NCI-H146 treated with DMSO at 0.1 percent for 48 hours (cell line): ENCODE measurements at regions not wholly inside any gene's neighbourhood (a gene's known extent, or its start where the extent isn't known, plus 50 kb on each side); places are given as distances from the start of the nearest gene placed in this dataset.
A peak's percentile ranks its signal among the peaks of the same experiment; 100 is the strongest.

Source experiments
- DNase-seq: peaks from one replicate; lab custom pipeline; 2025; ENCODE audit not compliant: unreplicated experiment; lab: John Stamatoyannopoulos, UW

DNA sequence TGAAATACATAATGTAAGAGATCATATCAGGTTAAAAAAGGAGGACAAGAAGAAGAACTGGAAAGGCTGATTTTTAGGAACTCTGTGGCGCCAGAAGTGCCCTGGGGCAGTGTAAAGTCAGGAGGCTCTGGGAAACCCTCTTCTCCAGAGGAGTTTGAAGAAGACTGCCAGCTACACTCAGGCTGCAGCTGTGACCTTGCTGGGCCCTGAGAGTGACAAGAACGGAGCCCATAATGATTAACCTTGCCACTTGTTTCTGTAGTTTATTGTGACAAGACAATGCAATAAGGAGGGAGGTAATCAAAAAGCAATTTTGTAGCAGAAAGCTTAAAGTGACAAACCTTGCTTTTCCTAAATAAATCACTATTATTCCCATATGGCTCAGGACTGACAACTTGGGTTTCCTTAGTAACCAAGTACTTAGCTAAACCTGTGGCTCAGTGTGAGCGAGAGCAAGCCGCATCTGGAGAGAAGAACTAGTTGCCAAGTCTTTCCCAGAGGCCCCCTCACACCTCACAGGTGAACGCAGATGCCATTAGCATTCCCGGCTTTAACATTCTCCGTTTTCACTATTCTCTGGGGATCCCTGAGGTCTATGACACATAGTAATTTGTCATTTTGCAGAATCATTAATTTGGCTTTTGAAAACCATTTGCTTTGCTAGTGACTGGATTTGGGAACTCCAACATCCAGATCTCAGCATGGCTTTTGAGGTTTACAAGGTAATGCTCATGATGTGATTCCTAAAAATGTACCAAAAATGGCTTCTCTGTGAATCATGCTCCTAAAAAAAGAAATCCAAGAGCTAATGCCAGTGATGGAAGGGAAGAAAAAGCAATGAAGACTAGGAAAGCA is 115.9 kb downstream of the OMA1 start:
- DNase-seq: no peak

DNA sequence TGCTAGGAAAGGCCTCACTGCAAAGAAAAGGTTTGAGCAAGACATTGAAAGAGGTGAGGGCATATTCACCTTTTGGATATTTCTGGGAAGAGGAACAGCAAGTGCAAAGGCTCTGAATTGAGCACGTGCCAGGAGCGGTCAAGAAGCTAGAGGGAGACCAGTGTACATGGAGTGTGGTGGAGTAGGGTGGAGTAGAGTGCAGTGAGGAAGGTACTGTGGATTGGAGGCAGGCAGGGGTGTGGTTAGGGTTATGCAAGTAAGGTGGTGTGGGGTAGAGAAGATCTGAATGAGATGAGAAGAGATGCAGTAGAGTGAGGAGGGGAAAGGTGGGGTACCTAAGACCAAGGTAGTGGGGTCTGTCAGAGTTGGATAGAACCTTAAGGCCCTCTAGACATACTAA is 119.6 kb downstream of the OMA1 start:
- DNase-seq: no peak

DNA sequence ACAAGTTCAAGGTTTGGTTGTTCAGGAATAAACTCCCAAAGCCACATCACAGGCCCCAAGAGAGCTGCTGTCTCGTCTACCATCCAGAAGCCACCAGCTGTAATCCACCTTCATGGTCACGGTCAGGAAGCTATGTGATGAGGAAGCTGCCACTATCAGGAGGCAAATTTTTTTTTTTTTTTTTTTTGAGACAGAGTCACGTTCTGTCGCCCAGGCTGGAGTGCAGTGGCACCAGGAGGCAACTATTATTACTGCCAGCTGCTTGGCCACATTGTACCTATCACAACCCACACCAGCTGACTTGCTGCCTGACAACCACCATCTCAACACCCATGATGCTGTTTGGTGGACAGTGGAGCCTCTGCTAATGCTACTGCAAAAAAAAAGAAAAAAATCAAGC is 124.1 kb downstream of the OMA1 start:
- DNase-seq: no peak

DNA sequence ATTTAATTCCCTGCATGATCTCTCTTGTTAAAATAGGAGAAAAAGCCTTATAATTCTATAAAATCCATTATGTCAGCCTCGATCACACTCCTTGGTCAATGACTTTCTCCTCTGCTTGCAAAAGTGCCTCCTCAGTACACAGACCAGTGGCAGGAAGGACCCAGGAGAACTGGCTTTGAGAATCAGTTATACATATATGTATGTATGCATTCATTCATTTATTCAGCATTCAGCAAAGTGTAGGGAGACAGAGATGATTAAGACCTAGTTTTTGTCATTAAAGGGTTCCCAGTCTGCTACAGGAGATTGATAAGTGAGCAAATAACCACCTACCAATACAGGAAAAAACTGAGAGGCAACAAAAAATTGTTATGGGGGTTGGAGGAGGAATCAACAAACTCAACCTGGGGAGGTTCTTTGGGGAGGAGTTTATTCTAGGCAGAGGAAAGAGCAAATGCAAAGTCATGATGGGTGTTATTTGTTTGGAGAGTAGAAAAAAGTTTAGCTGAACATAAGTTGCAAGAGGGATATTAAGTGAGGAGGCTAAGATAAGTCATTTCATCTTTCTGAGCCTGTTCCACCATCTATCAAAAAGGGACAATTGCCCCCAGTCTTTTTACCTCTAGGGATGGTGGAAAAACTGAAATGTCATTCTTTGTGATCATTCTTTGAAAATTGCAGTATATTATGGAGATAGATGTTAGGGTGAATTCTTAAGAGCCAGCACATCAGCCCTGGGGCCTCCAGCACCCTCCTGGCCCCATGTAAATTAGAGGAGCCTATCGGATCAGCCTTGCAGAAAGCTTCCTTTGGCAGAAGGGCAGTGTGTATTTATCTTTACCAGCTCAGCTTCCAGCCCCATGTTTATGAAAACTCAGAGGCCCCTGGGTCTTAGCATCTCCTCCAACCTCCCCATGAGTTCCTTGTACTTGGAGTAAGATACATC is 128.0 kb downstream of the OMA1 start:
- no peak for DNase-seq

DNA sequence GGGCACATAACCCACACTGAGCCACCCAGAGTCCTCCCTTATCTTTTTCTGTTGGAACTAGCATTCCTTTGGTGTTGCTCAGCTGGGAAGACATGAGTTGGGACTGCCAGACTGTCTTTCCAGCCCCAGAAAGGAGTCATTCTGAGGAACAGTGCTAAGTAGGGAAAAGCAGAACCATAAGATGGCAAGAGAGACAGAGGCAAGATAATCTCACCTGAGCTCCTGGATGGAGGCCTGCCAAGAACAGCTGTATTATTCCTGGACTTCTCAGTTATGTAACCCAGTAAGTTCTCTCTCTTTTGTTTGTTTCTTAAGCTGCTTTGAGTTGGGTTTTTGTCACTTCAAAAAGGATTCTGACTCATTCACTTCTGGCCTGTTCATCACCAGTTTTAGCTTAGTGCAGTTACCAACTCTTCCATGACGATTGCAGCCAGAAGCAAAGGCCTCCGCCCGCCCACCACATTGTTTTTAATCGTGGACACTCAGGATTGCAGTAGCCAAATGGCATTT is 134.4 kb downstream of the OMA1 start:
- DNase-seq: no peak

DNA sequence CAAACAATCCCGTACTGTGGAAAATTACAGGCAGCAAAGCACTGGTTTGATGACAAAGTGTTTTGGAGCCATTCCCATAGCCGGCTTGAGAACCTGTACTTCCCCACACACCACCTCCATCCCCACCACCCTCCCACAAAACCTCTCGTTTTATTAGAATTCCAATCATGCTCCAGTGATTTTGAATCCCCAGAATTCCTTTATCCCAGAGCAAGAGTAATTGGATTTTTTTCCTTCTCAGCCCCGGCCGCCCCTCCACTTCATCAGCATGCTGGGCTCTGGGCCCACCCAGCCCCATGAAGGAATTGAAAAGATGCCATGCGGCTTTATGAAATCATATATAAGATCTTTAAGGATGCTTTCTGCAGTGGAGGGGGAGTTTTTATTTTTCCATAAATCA is 136.6 kb downstream of the OMA1 start:
- no peak for DNase-seq

DNA sequence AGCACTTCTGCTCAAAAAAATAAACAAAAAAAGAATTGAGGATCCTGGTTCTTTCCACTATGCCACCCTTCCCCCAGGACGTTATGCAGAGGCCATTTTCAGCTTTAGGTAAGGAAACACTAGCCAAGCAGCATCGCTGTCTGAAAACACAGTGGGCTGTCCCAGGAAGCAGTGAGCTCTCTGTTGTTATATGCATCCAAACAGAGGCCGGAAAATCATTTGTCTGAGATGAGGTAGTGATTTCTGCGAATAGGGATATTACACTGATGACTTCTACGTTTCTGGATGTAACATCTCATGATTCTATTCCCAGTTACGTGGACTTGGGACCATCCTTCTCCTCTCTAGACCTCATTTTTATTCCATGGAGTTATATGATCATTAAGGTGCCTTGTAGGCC is 137.2 kb downstream of the OMA1 start:
- DNase-seq: no peak

DNA sequence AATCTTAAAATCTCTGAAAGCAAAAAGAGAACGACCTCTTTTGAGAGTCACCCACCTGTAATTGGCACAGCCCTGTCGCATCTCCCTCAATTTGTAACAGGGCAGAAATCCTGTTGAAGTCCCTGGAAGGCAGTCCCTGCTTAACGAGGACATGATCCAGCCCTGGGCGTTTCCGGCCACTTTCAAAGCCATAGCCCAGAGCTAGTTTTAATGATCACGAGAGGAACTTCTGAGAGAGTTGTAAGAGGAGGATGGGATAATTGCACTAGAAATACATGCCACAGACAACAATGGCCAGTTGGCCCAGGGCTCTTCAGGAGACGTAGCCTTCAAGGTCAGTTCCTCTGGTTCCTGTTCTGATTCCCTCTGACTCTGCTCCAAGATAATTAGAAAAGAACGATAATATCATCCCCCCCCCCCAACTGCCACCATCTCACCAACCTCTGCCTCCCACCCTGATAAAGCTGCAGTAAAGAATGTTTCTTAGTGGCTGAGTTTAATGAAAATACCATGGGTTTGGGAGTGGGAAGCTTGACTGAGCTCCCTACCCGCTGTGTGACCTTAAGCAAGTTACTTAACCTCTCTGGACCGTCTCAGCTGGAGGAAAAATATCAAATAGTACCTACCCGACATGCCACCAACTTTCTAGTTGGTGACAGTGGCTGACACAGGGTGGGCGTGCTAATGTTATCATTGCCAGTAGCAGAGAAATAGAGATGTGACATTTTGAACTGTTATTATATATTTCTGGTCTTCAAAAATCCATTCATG is 140.0 kb downstream of the OMA1 start:
- no peak for DNase-seq

DNA sequence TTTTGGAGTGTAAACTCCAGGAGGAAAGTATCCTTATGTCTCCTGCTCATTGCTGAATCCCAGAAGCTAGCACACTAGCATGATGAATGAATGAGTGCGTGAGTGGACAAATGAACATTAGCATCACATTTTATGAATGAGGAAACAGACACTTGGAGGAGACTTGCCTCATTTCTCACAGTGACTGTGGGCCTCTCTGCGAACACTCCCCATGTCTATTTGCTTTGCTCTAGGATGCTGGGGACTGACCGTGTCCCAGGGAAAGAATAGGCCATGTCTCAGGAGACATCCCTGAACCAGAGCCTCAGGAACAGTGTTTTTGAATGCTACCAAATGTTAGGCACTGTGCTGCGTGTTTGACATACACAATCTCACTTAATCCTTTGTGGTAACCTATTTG is 140.9 kb downstream of the OMA1 start:
- no peak for DNase-seq

DNA sequence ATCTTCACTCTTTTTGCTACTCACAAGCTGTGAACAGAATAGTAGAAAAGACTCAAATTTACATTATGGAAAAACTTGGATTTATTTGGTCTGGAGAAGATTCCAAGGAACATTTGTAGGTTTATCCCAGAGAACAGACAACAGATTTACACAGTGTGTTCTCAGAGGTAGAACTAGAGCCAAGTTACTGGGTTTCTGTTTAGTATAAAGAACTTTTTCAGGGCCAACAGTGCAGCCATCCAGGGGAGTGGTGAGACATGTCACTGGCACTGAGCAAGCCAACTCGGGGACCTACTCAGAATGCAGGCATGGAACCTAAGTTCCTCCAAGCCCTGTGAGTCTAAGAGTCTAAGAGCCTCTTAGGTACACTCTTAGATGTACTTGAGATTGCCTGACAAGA is 142.6 kb downstream of the OMA1 start:
- no peak for DNase-seq

DNA sequence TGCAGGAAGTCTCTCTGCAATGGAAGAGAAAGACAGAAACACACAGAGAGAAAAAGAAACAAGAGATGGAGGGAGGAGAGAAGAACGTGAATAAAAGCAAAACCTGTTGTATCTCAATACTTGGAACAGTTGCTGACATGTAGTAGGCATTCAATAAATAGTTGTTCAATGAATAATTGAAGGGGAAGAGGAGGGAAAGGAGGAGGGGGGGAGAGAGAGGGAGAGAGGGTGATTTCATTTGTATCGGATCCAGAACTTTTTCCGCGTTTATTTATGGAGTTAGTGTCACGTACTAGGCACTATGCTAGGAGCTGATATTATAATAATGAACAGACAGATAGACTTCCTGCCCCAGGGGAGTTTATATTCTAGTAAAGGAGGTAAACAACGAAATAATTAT is 144.1 kb downstream of the OMA1 start:
- no peak for DNase-seq

DNA sequence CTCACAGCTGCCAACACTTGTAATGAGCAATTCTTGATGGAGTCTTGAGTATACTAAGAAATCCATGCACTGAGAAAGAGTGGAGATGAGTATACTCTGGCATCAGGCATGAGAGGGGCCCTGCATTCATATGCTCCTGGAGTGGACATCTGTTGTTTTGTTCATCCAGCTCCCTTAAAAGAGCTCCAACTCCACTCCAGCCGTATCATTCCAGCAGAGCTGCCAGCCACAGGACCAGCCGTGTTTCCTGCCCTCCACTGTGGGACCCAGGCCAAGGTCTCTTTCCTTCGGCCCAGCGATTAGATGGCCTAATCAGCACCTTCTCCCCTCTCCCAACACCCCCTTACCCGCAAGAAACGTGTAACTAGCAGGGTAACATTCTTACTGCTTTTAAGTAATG is 144.5 kb downstream of the OMA1 start:
- DNase-seq: no peak

DNA sequence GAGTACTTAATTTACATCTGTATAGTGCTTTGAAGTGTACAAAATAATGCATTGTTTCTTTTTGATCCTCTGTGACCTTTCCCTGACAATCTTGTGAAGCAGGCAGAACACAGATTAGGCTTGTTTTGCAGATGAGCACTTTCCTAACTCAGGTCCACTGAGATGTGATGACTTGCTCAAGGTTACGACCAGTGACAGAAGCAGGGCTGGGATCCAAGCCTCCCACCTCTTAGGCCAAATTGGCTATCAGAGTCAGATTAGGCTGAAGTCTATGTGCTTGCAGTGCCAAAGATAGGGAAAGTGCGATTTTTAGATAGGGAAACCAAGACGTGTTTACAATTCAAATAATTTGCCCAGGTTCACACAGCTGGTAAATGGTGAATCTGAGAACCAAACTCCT is 147.3 kb downstream of the OMA1 start:
- no peak for DNase-seq

DNA sequence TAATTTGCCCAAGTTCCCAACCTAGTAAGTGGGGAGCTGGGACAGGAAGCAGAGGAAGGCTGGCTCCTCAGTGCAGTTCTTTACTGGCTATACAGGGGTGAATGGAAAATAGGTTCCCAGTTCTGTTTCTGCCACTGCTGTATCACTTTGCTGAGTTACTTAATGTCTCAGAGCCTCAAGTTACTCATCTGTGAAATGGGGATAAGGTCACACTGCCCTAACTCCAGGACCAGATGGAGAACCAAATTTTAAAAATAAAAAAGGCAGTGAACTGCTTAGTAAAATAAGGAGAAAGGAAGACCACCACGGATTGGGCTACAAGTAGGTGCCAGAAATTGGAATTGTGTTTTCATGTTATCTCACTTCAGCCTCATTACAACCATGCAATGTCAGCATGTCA is 147.8 kb downstream of the OMA1 start:
- DNase-seq: no peak

DNA sequence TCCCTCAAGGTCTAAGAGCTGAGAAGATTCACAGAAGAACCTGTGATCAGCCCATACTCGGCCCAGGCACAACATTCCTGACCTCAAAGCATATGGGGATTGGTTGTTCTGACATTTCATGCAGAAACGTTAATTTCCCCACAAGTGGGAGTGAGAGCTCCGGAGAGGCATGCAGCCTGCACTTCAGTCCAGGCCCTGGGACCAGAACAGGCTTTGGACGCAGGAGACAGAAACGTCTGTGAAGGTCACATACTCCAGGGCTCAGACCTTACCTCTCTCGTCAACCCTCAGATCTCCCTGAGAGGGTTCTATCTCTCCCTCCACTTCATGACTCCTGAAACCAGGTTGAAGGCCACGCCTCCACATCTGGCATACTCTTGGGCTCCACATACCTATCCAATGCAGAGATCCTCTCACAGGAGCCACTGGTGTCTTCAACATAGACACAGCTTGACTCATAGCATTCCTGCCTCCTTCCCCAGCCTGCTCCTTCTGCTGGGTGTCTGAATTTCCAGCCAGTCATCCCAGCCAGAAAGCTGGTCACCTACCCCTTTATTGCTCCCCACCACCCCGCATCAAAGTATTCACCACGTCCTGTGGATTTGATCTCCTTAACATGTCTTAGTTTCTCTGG is 149.2 kb downstream of the OMA1 start:
- no peak for DNase-seq

DNA sequence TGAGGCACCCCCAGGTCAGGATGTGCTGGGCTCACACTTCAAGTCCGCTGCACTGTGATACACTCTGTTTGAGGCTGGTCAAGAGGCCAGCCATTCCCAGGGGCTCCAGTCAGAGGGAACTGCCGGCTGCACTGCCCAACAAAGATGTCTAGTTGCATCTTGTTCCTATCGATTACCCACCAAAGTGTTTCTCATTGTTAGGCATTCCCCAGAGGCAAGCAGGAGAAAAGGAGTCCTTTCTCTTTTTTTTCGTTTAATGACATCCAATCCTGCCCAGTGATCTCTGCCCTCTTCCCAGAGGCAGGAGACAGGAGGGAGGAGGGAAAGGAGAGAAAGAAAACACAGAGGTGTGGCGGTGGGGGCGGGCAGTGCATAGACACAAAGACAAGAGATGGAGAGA is 150.4 kb downstream of the OMA1 start:
- peak; percentile 7 for DNase-seq

DNA sequence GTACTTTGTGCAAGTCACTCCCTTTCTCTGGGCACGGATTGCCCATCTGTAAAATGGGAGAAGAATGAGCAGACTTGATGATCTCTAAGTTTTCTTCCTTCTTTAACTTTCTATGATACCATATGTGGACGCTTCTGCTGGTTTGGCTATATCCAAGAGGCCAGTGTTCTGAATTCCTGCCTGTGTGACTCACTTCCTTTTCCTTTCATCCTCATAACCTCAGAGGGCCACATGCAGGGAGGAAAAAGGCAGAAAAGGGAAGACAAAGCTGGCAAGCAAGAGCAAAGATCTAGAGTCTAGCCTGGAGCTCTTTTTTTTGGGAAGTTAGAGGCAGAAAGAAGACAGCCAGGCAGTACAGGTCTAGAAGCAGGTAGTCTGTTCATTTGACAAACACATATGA is 151.2 kb downstream of the OMA1 start:
- no peak for DNase-seq

DNA sequence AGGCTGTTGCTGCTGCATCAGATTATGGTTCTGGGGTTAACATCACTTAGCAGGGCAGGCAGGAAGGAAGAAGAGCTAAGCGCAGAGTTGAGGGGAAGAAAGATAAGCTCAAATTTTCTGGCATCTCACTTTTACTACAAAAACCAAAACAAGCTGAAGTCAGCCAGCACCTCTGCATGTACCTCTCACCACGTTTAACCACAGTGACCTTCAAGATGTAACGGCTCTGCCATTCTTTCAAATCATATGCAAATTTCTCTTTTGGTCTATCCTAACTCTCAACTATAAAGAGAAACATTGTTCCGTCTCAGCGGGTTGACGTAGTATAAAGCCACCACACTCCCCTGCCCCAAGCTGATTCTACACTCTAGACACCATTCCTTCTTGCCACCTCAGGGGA is 154.4 kb downstream of the OMA1 start:
- DNase-seq: no peak

DNA sequence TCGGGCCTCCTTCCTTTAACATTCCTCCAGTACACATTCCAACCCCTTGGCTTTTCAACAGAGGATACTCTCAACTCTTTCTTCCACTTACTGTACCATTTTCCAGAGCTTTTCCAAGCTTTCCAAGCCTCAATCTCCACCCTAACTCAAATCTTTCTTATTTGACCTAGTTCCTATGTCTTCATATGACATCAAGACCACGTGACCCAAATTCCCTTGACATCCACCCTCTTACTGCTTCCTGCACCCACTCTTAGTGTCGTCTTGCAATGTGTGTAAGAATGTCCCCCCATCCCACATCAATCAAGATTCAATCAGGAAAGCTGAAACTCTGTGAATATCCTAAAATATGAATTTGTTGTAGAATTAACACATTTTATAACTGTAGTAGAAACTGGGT is 155.0 kb downstream of the OMA1 start:
- DNase-seq: no peak

DNA sequence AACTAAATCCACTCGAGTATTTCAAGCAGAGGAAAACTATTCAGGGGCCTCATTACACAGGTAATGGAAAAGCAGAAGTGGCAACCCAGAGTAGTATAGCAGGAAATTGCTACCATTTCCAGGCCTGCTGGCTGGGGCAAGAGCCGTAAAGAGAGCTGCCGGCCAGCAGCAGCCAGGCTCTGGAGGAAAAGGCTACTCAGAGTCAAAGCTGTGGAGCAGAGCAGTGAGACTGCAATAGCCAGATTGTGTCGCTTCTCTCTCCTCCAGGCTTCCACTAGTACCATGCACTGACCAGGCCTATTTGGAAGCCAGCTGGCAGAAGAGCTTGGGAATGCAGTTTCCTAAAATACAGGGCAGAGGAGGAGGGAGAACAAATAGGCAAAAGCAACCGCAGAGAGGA is 155.5 kb downstream of the OMA1 start:
- no peak for DNase-seq

DNA sequence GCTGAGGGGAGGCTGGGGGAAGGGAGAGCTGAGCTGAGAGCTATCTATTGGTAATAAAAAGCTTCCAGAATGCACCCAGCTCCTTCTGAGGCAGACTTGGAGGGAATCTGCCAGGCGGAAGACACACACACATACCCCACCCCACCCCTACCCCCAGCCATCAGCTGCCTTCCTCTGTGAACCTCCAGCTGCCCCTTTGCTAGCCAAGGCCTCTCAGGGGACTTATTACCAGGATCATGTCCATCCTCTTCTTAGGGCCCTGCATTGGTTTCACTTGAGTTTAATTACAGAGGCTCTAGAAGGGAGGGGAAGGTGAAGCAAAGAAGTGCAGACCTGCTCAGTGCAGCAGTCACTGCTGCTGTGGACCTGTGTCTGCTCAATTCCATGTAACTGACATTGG is 156.4 kb downstream of the OMA1 start:
- DNase-seq: no peak
